ENCODE measurements at regions not wholly inside any gene's neighbourhood (a gene's known extent, or its start where the extent isn't known, plus 50 kb on each side); places are given as distances from the start of the nearest gene placed in this dataset.
"Not testable (repeated sequence)": the region's sequence is repeated elsewhere in the genome, so short reads cannot be mapped to it uniquely, and the experiment has no call there.

- TF ChIP-seq L3MBTL2 (conservative IDR thresholded peaks at IDR 0.05), result no peak
- TF ChIP-seq NFRKB (IDR thresholded peaks at IDR 0.05), result no peak
- TF ChIP-seq CTBP1 (IDR thresholded peaks at IDR 0.05; ENCODE audit: borderline replicate concordance), result no peak
- ChIA-PET CTCF (no interaction called here), POLR2A (no interaction called here)
- DNase-seq (ENCODE audit: extremely low spot score), result no peak
These were observed 170.6 kb upstream of the PWP1 start for GRCh38 chr12:107514887-107515445.

- no peak for DNase-seq (ENCODE audit: extremely low spot score)
- TF ChIP-seq ARNT (IDR thresholded peaks at IDR 0.05) (no peak), ELF4 (IDR thresholded peaks at IDR 0.05) (no peak), BHLHE40 (IDR thresholded peaks at IDR 0.05; ENCODE audit: borderline replicate concordance) (no peak), NFRKB (IDR thresholded peaks at IDR 0.05) (no peak), SP1 (IDR thresholded peaks at IDR 0.05) (no peak), HDGF (IDR thresholded peaks at IDR 0.05; ENCODE audit: borderline replicate concordance) (no peak), SUZ12 (IDR thresholded peaks at IDR 0.05) (no peak), FOXK2 (IDR thresholded peaks at IDR 0.05) (no peak), LEF1 (IDR thresholded peaks at IDR 0.05; ENCODE audit: borderline replicate concordance) (no peak), L3MBTL2 (conservative IDR thresholded peaks at IDR 0.05) (no peak), TARDBP (IDR thresholded peaks at IDR 0.05) (no peak), PKNOX1 (IDR thresholded peaks at IDR 0.05) (no peak), FOXA1 (IDR thresholded peaks at IDR 0.05) (no peak), ZNF384 (IDR thresholded peaks at IDR 0.05) (no peak), FOXM1 (IDR thresholded peaks at IDR 0.05; ENCODE audit: borderline replicate concordance) (no peak), CTBP1 (IDR thresholded peaks at IDR 0.05; ENCODE audit: borderline replicate concordance) (no peak)
- CTCF ChIA-PET, result no interaction called here
- POLR2A ChIA-PET, result no interaction called here
These were observed 170.1 kb upstream of the PWP1 start for GRCh38 chr12:107515446-107515958.

GRCh38 chr12:107517816-107518215, 167.8 kb upstream of the PWP1 start:
- POLR2A ChIA-PET; CTCF ChIA-PET; DNase-seq (ENCODE audit: extremely low spot score): not testable (repeated sequence)

- TF ChIP-seq FOXA1 (IDR thresholded peaks at IDR 0.05) (no peak), ZNF384 (IDR thresholded peaks at IDR 0.05) (no peak), NFRKB (IDR thresholded peaks at IDR 0.05) (no peak), LEF1 (IDR thresholded peaks at IDR 0.05; ENCODE audit: borderline replicate concordance) (no peak), TARDBP (IDR thresholded peaks at IDR 0.05) (no peak), SP1 (IDR thresholded peaks at IDR 0.05) (no peak), FOXK2 (IDR thresholded peaks at IDR 0.05) (no peak), PKNOX1 (IDR thresholded peaks at IDR 0.05) (no peak), FOXM1 (IDR thresholded peaks at IDR 0.05; ENCODE audit: borderline replicate concordance) (no peak), SUZ12 (IDR thresholded peaks at IDR 0.05) (no peak), BHLHE40 (IDR thresholded peaks at IDR 0.05; ENCODE audit: borderline replicate concordance) (no peak), ELF4 (IDR thresholded peaks at IDR 0.05) (no peak), L3MBTL2 (conservative IDR thresholded peaks at IDR 0.05) (no peak), HDGF (IDR thresholded peaks at IDR 0.05; ENCODE audit: borderline replicate concordance) (no peak), ARNT (IDR thresholded peaks at IDR 0.05) (no peak), CTBP1 (IDR thresholded peaks at IDR 0.05; ENCODE audit: borderline replicate concordance) (no peak)
- DNase-seq (ENCODE audit: extremely low spot score), result no peak
- POLR2A ChIA-PET, result no interaction called here
- CTCF ChIA-PET, result no interaction called here
These were observed 166.7 kb upstream of the PWP1 start for GRCh38 chr12:107518868-107519267.

- TF ChIP-seq CTBP1 (IDR thresholded peaks at IDR 0.05; ENCODE audit: borderline replicate concordance), result no peak
- TF ChIP-seq FOXA1 (IDR thresholded peaks at IDR 0.05), result no peak
- TF ChIP-seq FOXK2 (IDR thresholded peaks at IDR 0.05), result no peak
- no peak for TF ChIP-seq PKNOX1 (IDR thresholded peaks at IDR 0.05)
- CTCF ChIA-PET, result no interaction called here
- DNase-seq (ENCODE audit: extremely low spot score), result no peak
- POLR2A ChIA-PET, result no interaction called here
These were observed 165.4 kb upstream of the PWP1 start for GRCh38 chr12:107519906-107520859.

GRCh38 chr12:107521826-107522355, 163.7 kb upstream of the PWP1 start:
- ChIA-PET POLR2A (no interaction called here), CTCF (no interaction called here)
- TF ChIP-seq NFRKB (IDR thresholded peaks at IDR 0.05), result no peak
- TF ChIP-seq SP1 (IDR thresholded peaks at IDR 0.05), result no peak
- no peak for TF ChIP-seq CTBP1 (IDR thresholded peaks at IDR 0.05; ENCODE audit: borderline replicate concordance)
- no peak for TF ChIP-seq FOXK2 (IDR thresholded peaks at IDR 0.05)
- TF ChIP-seq LEF1 (IDR thresholded peaks at IDR 0.05; ENCODE audit: borderline replicate concordance), result no peak
- no peak for DNase-seq (ENCODE audit: extremely low spot score)
